Liver (tissue), 8 donors: ENCODE measurements at regions not wholly inside any gene's neighbourhood (a gene's known extent, or its start where the extent isn't known, plus 50 kb on each side); places are given as distances from the start of the nearest gene placed in this dataset.

ENCODE experiments used
- DNase-seq: peaks from one replicate; pipeline ENCODE4 v3.0.0-alpha.2; 2017; ENCODE audit warnings: low spot score
- H3K27ac ChIP-seq, 2 donors: one replicate each; pipeline ENCODE4 v1.7.0; 2013; ENCODE audit warnings: inconsistent platforms in 2 of 2, low read length in 2 of 2, control low read depth in 1 of 2, low read depth in 1 of 2, mild to moderate bottlenecking in 1 of 2
- H3K27me3 ChIP-seq, 4 donors: one replicate each; pipeline versions ENCODE4 v1.6.1 to v1.7.0; 2013; ENCODE audit warnings: low read length in 3 of 4, inconsistent platforms in 1 of 4, mild to moderate bottlenecking in 1 of 4, moderate library complexity in 1 of 4; ENCODE audit not compliant: control insufficient read depth in 4 of 4, insufficient read depth in 4 of 4
- H3K36me3 ChIP-seq, 4 donors: one replicate each; pipeline versions ENCODE4 v1.6.1 to v1.7.0; 2013; ENCODE audit warnings: low read length in 3 of 4, mild to moderate bottlenecking in 3 of 4, low read depth in 1 of 4, moderate library complexity in 1 of 4; ENCODE audit not compliant: control insufficient read depth in 4 of 4, insufficient read depth in 3 of 4
- H3K4me1 ChIP-seq, 4 donors: one replicate each; pipeline versions ENCODE4 v1.6.1 to v1.7.0; 2013; ENCODE audit warnings: low read length in 3 of 4, mild to moderate bottlenecking in 3 of 4, moderate library complexity in 1 of 4; ENCODE audit not compliant: control insufficient read depth in 4 of 4, insufficient read depth in 4 of 4
- H3K4me3 ChIP-seq, 3 donors: one replicate each; pipeline versions ENCODE4 v1.6.1 to v1.7.0; 2013; ENCODE audit warnings: low read length in 3 of 3, control low read depth in 1 of 3, low read depth in 1 of 3, mild to moderate bottlenecking in 1 of 3
- H3K9ac ChIP-seq, 2 donors: one replicate each; pipeline ENCODE4 v1.7.0; 2013; ENCODE audit warnings: low read length in 2 of 2, mild to moderate bottlenecking in 2 of 2, moderate library complexity in 2 of 2, control low read depth in 1 of 2, low read depth in 1 of 2
- H3K9me3 ChIP-seq, 4 donors: one replicate each; pipeline versions ENCODE4 v1.6.1 to v1.7.0; 2013; ENCODE audit warnings: low read length in 3 of 4; ENCODE audit not compliant: control insufficient read depth in 4 of 4
- CTCF ChIP-seq: fragments of 150-350 bp; IDR thresholded peaks from 2 replicates; pipeline ENCODE4 v1.5.1; 2017; ENCODE audit warnings: improper control_type of control experiment, low read depth, low read length; ENCODE audit not compliant: missing input control
- EGR1 ChIP-seq, 2 donors: IDR thresholded peaks; 2 replicates each; pipeline ENCODE4 v1.6.1; 2016 to 2018; ENCODE audit warnings: antibody characterized with exemption in 2 of 2, low read depth in 2 of 2
- FOXA1 ChIP-seq: IDR thresholded peaks from 2 replicates; pipeline ENCODE4 v1.6.1; 2016; ENCODE audit warnings: antibody characterized with exemption
- FOXA2 ChIP-seq: IDR thresholded peaks from 2 replicates; pipeline ENCODE4 v1.6.1; 2016; ENCODE audit warnings: antibody characterized with exemption
- GABPA ChIP-seq, 2 donors: IDR thresholded peaks in 1 of 2; conservative IDR thresholded peaks in 1 of 2; 2 replicates each; pipeline ENCODE4 v1.6.1; 2016; ENCODE audit warnings: antibody characterized with exemption in 2 of 2, mild to moderate bottlenecking in 1 of 2, moderate library complexity in 1 of 2
- HNF4A ChIP-seq, 2 donors: conservative IDR thresholded peaks; 2 replicates each; pipeline ENCODE4 v1.6.1; 2016; ENCODE audit warnings: antibody characterized with exemption in 2 of 2, mild to moderate bottlenecking in 2 of 2
- HNF4G ChIP-seq: IDR thresholded peaks from 2 replicates; pipeline ENCODE4 v1.6.1; 2016; ENCODE audit warnings: antibody characterized with exemption
- JUND ChIP-seq, 2 donors: IDR thresholded peaks; 2 replicates each; pipeline ENCODE4 v1.6.1; 2016; ENCODE audit warnings: antibody characterized with exemption in 2 of 2
- MAX ChIP-seq: IDR thresholded peaks from 2 replicates; pipeline ENCODE4 v1.6.1; 2016; ENCODE audit warnings: antibody characterized with exemption
- NR2F2 ChIP-seq: IDR thresholded peaks from 2 replicates; pipeline ENCODE4 v1.6.1; 2016; ENCODE audit warnings: antibody characterized with exemption
- RAD21 ChIP-seq, 2 donors: IDR thresholded peaks; 2 replicates each; pipeline ENCODE4 v1.6.1; 2016; ENCODE audit warnings: antibody characterized with exemption in 2 of 2, mild to moderate bottlenecking in 2 of 2
- RXRA ChIP-seq, 2 donors: IDR thresholded peaks; 2 replicates each; pipeline ENCODE4 v1.6.1; 2017 to 2018; ENCODE audit warnings: antibody characterized with exemption in 2 of 2, mild to moderate bottlenecking in 1 of 2
- SP1 ChIP-seq: IDR thresholded peaks from 2 replicates; pipeline ENCODE4 v1.6.1; 2018; ENCODE audit warnings: antibody characterized with exemption, mild to moderate bottlenecking
- TAF1 ChIP-seq: conservative IDR thresholded peaks from 2 replicates; pipeline ENCODE4 v1.6.1; 2016; ENCODE audit warnings: antibody characterized with exemption, mild to moderate bottlenecking
- YY1 ChIP-seq: IDR thresholded peaks from 2 replicates; pipeline ENCODE4 v1.6.1; 2016; ENCODE audit warnings: antibody characterized with exemption, mild to moderate bottlenecking
- ZBTB33 ChIP-seq: IDR thresholded peaks from 2 replicates; pipeline ENCODE4 v1.6.1; 2016; ENCODE audit warnings: antibody characterized with exemption
- WGBS: extraction: QIAGEN DNeasy Blood & Tissue Kit; methylation state at CpG from one replicate; pipeline ENCODE4 v1.1.7; 2013; 5-methylcytosine and 5-hydroxymethylcytosine counted together
- TF ChIP-seq, protein P1 (sequence below): IDR thresholded peaks from 2 replicates; pipeline ENCODE4 v1.6.1; 2016; ENCODE audit warnings: antibody characterized with exemption
- TF ChIP-seq, protein P2 (sequence below): IDR thresholded peaks from 2 replicates; pipeline ENCODE4 v1.6.1; 2016; ENCODE audit warnings: antibody characterized with exemption, mild to moderate bottlenecking
- donor health status: healthy.
- donor health status: healthy.
- donor health status: healthy.
- donor health status: healthy.
- donor health status: healthy.

GRCh38 chr7:54825368-54825767 lies 66.4 kb upstream of the SEC61G start:
- H3K9me3 ChIP-seq, result no peaks in the 10 kb centered on the region
- TF ChIP-seq RAD21 (IDR thresholded peaks at IDR 0.05) (no peak), GABPA (IDR thresholded peaks at IDR 0.05 in 1 of 2, conservative IDR thresholded peaks at IDR 0.05 in 1 of 2) (no peak), NR2F2 (no peak), HNF4A (conservative IDR thresholded peaks at IDR 0.05) (no peak), FOXA1 (no peak), RXRA (IDR thresholded peaks at IDR 0.05) (no peak), JUND (IDR thresholded peaks at IDR 0.05) (no peak), YY1 (no peak), EGR1 (IDR thresholded peaks at IDR 0.05; ENCODE audit: low read depth in 2 of 2) (no peak), SP1 (no peak)
- TF ChIP-seq, protein P1, sequence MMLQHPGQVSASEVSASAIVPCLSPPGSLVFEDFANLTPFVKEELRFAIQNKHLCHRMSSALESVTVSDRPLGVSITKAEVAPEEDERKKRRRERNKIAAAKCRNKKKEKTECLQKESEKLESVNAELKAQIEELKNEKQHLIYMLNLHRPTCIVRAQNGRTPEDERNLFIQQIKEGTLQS, result no peak
- TF ChIP-seq, protein P2, sequence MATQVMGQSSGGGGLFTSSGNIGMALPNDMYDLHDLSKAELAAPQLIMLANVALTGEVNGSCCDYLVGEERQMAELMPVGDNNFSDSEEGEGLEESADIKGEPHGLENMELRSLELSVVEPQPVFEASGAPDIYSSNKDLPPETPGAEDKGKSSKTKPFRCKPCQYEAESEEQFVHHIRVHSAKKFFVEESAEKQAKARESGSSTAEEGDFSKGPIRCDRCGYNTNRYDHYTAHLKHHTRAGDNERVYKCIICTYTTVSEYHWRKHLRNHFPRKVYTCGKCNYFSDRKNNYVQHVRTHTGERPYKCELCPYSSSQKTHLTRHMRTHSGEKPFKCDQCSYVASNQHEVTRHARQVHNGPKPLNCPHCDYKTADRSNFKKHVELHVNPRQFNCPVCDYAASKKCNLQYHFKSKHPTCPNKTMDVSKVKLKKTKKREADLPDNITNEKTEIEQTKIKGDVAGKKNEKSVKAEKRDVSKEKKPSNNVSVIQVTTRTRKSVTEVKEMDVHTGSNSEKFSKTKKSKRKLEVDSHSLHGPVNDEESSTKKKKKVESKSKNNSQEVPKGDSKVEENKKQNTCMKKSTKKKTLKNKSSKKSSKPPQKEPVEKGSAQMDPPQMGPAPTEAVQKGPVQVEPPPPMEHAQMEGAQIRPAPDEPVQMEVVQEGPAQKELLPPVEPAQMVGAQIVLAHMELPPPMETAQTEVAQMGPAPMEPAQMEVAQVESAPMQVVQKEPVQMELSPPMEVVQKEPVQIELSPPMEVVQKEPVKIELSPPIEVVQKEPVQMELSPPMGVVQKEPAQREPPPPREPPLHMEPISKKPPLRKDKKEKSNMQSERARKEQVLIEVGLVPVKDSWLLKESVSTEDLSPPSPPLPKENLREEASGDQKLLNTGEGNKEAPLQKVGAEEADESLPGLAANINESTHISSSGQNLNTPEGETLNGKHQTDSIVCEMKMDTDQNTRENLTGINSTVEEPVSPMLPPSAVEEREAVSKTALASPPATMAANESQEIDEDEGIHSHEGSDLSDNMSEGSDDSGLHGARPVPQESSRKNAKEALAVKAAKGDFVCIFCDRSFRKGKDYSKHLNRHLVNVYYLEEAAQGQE, result no peak
- no peak overlapping the region for H3K9ac ChIP-seq
- H3K36me3 ChIP-seq, result no peaks in the 10 kb centered on the region
- 69% methylated on average over 3 of the region's 3 CpGs for WGBS
- no peaks in the 10 kb centered on the region for H3K4me1 ChIP-seq
- DNase-seq, result no peak
- H3K27me3 ChIP-seq, result no peaks in the 10 kb centered on the region
- H3K27ac ChIP-seq, result no peak overlapping the region
- no peak overlapping the region for H3K4me3 ChIP-seq

DNA sequence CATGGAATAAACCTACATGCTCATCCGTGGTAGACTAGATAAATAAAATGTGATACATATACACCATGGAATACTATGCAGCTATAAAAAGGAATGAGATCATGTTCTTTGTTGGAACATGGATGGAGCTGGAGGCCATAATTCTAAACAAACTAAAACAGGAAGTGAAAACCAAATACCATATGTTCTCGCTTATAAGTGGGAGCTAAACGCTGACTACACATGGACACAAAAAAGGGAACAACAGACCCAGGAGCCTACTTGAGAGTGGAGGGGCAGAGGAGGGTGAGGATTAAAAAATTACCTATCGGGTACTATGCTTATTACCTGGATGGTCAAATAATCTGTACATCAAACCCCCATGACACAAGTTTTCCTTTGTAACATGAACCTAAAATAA lies 68.7 kb upstream of the SEC61G start:
- no peak overlapping the region for H3K27ac ChIP-seq
- no peak overlapping the region for H3K9ac ChIP-seq
- WGBS, result 86% methylated on average over 4 of the region's 4 CpGs
- H3K4me1 ChIP-seq, result no peaks in the 10 kb centered on the region
- no peaks in the 10 kb centered on the region for H3K9me3 ChIP-seq
- no peaks in the 10 kb centered on the region for H3K27me3 ChIP-seq
- no peak overlapping the region for H3K4me3 ChIP-seq
- H3K36me3 ChIP-seq, result no peaks in the 10 kb centered on the region
- DNase-seq, result no peak
- TF ChIP-seq HNF4G (no peak), YY1 (no peak), MAX (no peak), ZBTB33 (no peak), HNF4A (conservative IDR thresholded peaks at IDR 0.05) (no peak), NR2F2 (no peak), TAF1 (no peak), EGR1 (IDR thresholded peaks at IDR 0.05; ENCODE audit: low read depth in 2 of 2) (no peak), RAD21 (IDR thresholded peaks at IDR 0.05) (no peak), CTCF (no peak), FOXA2 (no peak), JUND (IDR thresholded peaks at IDR 0.05) (no peak), GABPA (IDR thresholded peaks at IDR 0.05 in 1 of 2, conservative IDR thresholded peaks at IDR 0.05 in 1 of 2) (no peak), RXRA (IDR thresholded peaks at IDR 0.05) (no peak), SP1 (no peak), FOXA1 (no peak)
- TF ChIP-seq, protein P1, result no peak
- TF ChIP-seq, protein P2, result no peak
